Thoracic aorta (tissue), 2 donors: ENCODE measurements at regions not wholly inside any gene's neighbourhood (a gene's known extent, or its start where the extent isn't known, plus 50 kb on each side); places are given as distances from the start of the nearest gene placed in this dataset.

Source experiments
- ATAC-seq: fragments of 150-250 bp; one replicate; pipeline ENCODE4 v1.8.0; 2017; ENCODE audit warnings: low read depth; ENCODE audit not compliant: insufficient number of reproducible peaks, low FRiP score
- DNase-seq: peaks from one replicate; pipeline ENCODE4 v3.0.0-alpha.2; 2020; ENCODE audit warnings: low spot score
- H3K27ac ChIP-seq, 2 donors: fragments of 200-600 bp; sonication (generic); 1 replicate in 1 of 2; 2 replicates in 1 of 2; pipeline ENCODE4 v1.5.1; 2016; ENCODE audit warnings: mild to moderate bottlenecking in 2 of 2, moderate library complexity in 2 of 2
- H3K27me3 ChIP-seq: fragments of 200-600 bp; sonication (generic); replicated peaks from 2 replicates; pipeline ENCODE4 v1.6.0; 2016; ENCODE audit warnings: mild to moderate bottlenecking; ENCODE audit not compliant: insufficient read depth
- H3K36me3 ChIP-seq: fragments of 200-600 bp; sonication (generic); one replicate; pipeline ENCODE4 v1.5.1; 2016
- H3K4me1 ChIP-seq, 2 donors: fragments of 200-600 bp; sonication (generic); 1 replicate in 1 of 2; 2 replicates in 1 of 2; pipeline versions ENCODE4 v1.5.1 to v1.6.0; 2016; ENCODE audit warnings: low read depth in 2 of 2, mild to moderate bottlenecking in 1 of 2; ENCODE audit not compliant: control insufficient read depth in 1 of 2
- H3K4me3 ChIP-seq: fragments of 200-600 bp; sonication (generic); 2 replicates; pipeline ENCODE4 v1.5.1; 2016; ENCODE audit warnings: mild to moderate bottlenecking
- H3K9me3 ChIP-seq: fragments of 200-600 bp; sonication (generic); 2 replicates; pipeline ENCODE4 v1.5.1; 2016
- CTCF ChIP-seq: fragments of 200-600 bp; sonication (generic); IDR thresholded peaks from one replicate; pipeline ENCODE4 v1.5.1; 2019; ENCODE audit warnings: antibody characterized with exemption

GRCh38 chr17:70484050-70484449 lies 314.7 kb downstream of the KCNJ2 start:
- Histone ChIP-seq H3K4me3 (no peak overlapping the region), H3K9me3 (no peaks in the 10 kb centered on the region), H3K4me1 (no peaks in the 10 kb centered on the region), H3K27ac (no peak overlapping the region), H3K36me3 (no peaks in the 10 kb centered on the region), H3K27me3 (no peaks in the 10 kb centered on the region)
- no peak for TF ChIP-seq CTCF
- ATAC-seq, result no peak
- no peak for DNase-seq

GRCh38 chr17:70484496-70484895 lies 315.2 kb downstream of the KCNJ2 start:
- no peaks in the 10 kb centered on the region for H3K9me3 ChIP-seq
- no peak overlapping the region for H3K27ac ChIP-seq
- no peak for TF ChIP-seq CTCF
- no peaks in the 10 kb centered on the region for H3K36me3 ChIP-seq
- no peaks in the 10 kb centered on the region for H3K4me1 ChIP-seq
- no peak overlapping the region for H3K4me3 ChIP-seq
- H3K27me3 ChIP-seq, result no peaks in the 10 kb centered on the region
- DNase-seq (no peak), ATAC-seq (no peak)

GRCh38 chr17:70492368-70492767 lies 323.0 kb downstream of the KCNJ2 start:
- no peak overlapping the region for H3K27ac ChIP-seq
- no peak for DNase-seq
- no peaks in the 10 kb centered on the region for H3K27me3 ChIP-seq
- H3K9me3 ChIP-seq, result no peaks in the 10 kb centered on the region
- TF ChIP-seq CTCF, result no peak
- H3K4me1 ChIP-seq, result no peaks in the 10 kb centered on the region
- H3K4me3 ChIP-seq, result no peak overlapping the region
- no peaks in the 10 kb centered on the region for H3K36me3 ChIP-seq
- no peak for ATAC-seq

- Histone ChIP-seq H3K4me1 (no peaks in the 10 kb centered on the region), H3K9me3 (no peaks in the 10 kb centered on the region), H3K4me3 (no peak overlapping the region), H3K36me3 (no peaks in the 10 kb centered on the region), H3K27me3 (no peaks in the 10 kb centered on the region), H3K27ac (no peak overlapping the region)
- no peak for TF ChIP-seq CTCF
- no peak for DNase-seq
- ATAC-seq, result no peak
Measured at GRCh38 chr17:70493277-70493874, 324.0 kb downstream of the KCNJ2 start.

GRCh38 chr17:70498631-70499030 lies 329.3 kb downstream of the KCNJ2 start:
- DNase-seq (no peak), ATAC-seq (no peak)
- Histone ChIP-seq H3K4me1 (no peaks in the 10 kb centered on the region), H3K36me3 (no peaks in the 10 kb centered on the region), H3K9me3 (no peaks in the 10 kb centered on the region), H3K4me3 (no peak overlapping the region), H3K27ac (no peak overlapping the region), H3K27me3 (no peaks in the 10 kb centered on the region)
- no peak for TF ChIP-seq CTCF
